Stimulated activated effector memory CD8-positive, alpha-beta T cell treated with anti-CD3 and anti-CD28 coated beads, Interleukin-12 subunit alpha, Interleukin-12 subunit beta, amount 100 ng/mL, for 72 hours (primary cell): ENCODE measurements at regions not wholly inside any gene's neighbourhood (a gene's known extent, or its start where the extent isn't known, plus 50 kb on each side); places are given as distances from the start of the nearest gene placed in this dataset.
A peak's percentile ranks its signal among the peaks of the same experiment; 100 is the strongest.

Source experiments
- ATAC-seq: fragments of 150-1000 bp; cut with Tn5 transposase; 2 replicates; pipeline ENCODE4 v1.10.0; 2021
- DNase-seq, 2 donors: peaks; one replicate each; pipeline ENCODE4 v3.0.0; 2021 to 2022; ENCODE audit warnings: low spot score in 2 of 2
- H3K27ac Mint-ChIP-seq: one replicate; pipeline ENCODE4 v1.8.0; 2022; ENCODE audit warnings: mild to moderate bottlenecking, mixed read lengths
- H3K36me3 Mint-ChIP-seq: one replicate; pipeline ENCODE4 v1.8.0; 2022; ENCODE audit warnings: mild to moderate bottlenecking, mixed read lengths
- H3K4me1 Mint-ChIP-seq: one replicate; pipeline ENCODE4 v1.8.0; 2022; ENCODE audit warnings: mixed read lengths
- H3K4me3 Mint-ChIP-seq: one replicate; pipeline ENCODE4 v1.8.0; 2022; ENCODE audit warnings: mild to moderate bottlenecking, mixed read lengths
- H3K9me3 Mint-ChIP-seq: one replicate; pipeline ENCODE4 v1.8.0; 2022; ENCODE audit warnings: mixed read lengths

- ATAC-seq (no peak), DNase-seq (no peak)
- H3K27ac Mint-ChIP-seq: no peak overlapping the region
- H3K4me1 Mint-ChIP-seq: no peaks in the 10 kb centered on the region
- no peaks in the 10 kb centered on the region for H3K36me3 Mint-ChIP-seq
- no peak overlapping the region for H3K4me3 Mint-ChIP-seq
- H3K9me3 Mint-ChIP-seq: peaks cover 16% of the 10 kb centered on the region
These were observed 199.2 kb downstream of the BMP2 start for GRCh38 chr20:6966721-6967120.

DNA sequence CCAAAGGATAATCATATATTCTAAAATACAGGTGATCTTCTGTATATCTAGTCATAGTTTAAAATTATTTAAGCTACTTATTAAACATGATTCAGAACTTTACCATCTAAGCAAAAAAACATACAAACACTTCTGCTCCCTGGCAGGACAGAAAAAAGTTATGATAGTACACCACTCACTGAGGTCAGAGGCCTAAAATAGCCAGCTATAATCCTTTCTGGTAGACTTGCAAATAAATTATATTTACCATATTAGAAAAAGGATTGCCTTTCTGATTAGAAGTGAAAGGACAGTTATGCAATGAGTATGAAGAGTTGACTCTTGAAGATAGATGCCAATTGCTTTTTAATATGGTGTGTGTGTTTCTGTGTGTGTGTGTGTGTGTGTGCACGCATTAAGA lies 207.4 kb downstream of the BMP2 start:
- DNase-seq: no peak
- Mint-ChIP-seq H3K36me3 (no peaks in the 10 kb centered on the region), H3K4me3 (no peak overlapping the region), H3K4me1 (no peaks in the 10 kb centered on the region), H3K27ac (no peak overlapping the region), H3K9me3 (peaks cover 4% of the 10 kb centered on the region)
- ATAC-seq: no peak

- H3K4me3 Mint-ChIP-seq: no peak overlapping the region
- no peak overlapping the region for H3K27ac Mint-ChIP-seq
- no peak for ATAC-seq
These were observed 207.8 kb downstream of the BMP2 start for GRCh38 chr20:6975311-6975710.

DNA sequence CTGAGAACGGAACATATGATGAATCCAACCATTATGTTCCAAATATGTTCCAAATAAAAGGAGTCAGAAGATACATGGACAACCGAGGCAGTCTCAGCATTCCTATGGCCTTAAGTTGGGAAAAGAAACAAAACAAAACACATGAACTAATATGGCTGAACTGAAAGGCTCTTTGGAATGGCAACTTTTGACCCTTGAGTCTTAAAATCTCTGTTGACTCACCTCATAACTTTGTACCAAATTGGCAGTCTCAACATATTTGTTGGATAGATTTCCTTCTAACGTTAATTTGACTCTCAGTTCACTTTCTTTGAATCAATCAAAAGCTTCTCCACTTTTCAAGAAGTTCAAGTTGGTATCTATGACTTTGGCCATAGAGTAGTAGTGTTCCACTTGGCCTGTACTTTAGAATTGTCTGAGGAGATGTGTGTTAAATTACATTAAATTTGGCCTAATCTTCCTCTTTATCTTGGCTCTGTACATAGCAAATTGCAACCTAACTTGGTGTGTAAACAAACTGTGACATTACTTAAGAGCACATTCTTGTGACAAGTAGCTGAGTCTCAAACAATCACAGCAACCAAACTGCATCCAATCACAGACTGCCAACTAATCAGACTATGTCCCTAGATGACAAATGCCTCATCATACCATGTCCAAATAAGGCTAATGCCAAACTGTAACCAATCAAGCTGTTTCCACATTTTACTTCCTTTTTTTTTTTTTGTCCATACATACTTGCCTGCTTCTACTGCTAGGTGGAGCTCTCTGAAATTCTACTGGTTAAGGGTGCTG lies 208.8 kb downstream of the BMP2 start:
- Mint-ChIP-seq H3K9me3 (peaks cover 2% of the 10 kb centered on the region), H3K36me3 (no peaks in the 10 kb centered on the region), H3K27ac (no peak overlapping the region), H3K4me1 (no peaks in the 10 kb centered on the region), H3K4me3 (no peak overlapping the region)
- DNase-seq (no peak), ATAC-seq (no peak)

More at GRCh38 chr20:6975311-6975710, 207.8 kb downstream of the BMP2 start:
- H3K36me3 Mint-ChIP-seq: no peaks in the 10 kb centered on the region
- DNase-seq: no peak
- peaks cover 5% of the 10 kb centered on the region for H3K9me3 Mint-ChIP-seq
- H3K4me1 Mint-ChIP-seq: no peaks in the 10 kb centered on the region

- DNase-seq (no peak), ATAC-seq (no peak)
- Mint-ChIP-seq H3K4me1 (no peaks in the 10 kb centered on the region), H3K27ac (no peak overlapping the region), H3K36me3 (no peaks in the 10 kb centered on the region), H3K9me3 (peaks cover 5% of the 10 kb centered on the region), H3K4me3 (no peak overlapping the region)
These were observed 212.1 kb downstream of the BMP2 start for GRCh38 chr20:6979621-6980020.

DNA sequence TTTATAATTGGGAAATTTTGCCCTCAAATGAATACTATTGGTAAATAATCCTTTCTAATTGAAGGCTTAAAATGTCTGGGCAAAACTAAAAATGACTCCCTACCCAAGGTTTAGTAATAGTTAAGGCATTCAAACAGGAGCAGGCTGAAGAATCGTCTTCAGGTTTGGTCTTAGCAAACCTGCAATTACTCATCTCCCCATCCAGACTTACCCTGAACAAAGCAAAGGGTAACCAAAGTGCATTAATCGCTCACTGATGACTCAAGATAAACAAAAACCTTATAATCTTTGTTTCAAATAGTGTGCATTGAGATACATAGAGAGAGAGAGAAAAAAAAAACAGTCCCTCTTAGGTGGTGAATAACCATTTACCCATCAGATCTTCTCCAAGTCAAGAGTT lies 225.5 kb downstream of the BMP2 start:
- Mint-ChIP-seq H3K9me3 (peaks cover 31% of the 10 kb centered on the region), H3K4me1 (no peaks in the 10 kb centered on the region), H3K27ac (no peak overlapping the region), H3K4me3 (no peak overlapping the region), H3K36me3 (no peaks in the 10 kb centered on the region)
- DNase-seq (no peak), ATAC-seq (no peak)

GRCh38 chr20:6993511-6993910 lies 226.0 kb downstream of the BMP2 start:
- H3K4me3 Mint-ChIP-seq: no peak overlapping the region
- H3K36me3 Mint-ChIP-seq: no peaks in the 10 kb centered on the region
- H3K9me3 Mint-ChIP-seq: peaks cover 30% of the 10 kb centered on the region
- ATAC-seq: no peak
- no peak overlapping the region for H3K27ac Mint-ChIP-seq
- DNase-seq: no peak
- H3K4me1 Mint-ChIP-seq: no peaks in the 10 kb centered on the region

GRCh38 chr20:6994452-6994851 lies 227.0 kb downstream of the BMP2 start:
- no peak overlapping the region for H3K27ac Mint-ChIP-seq
- no peak for DNase-seq

DNA sequence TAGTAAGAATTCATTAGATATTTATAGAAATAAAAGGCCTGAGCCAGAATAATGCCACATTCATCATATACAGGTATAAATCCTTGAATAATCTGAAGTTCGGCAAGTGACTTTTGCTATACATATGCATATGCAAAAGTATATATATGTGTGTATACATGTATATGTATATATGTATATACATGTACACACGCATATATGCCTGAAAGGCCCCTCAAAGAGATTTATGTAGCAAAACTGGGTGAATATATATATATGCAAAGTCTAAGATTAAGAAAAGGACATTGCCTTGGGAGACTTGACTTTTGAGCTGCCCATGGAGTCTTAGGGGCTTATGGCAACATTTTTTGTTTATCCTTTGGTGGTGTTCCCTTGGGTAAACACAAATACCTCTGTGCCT lies 231.4 kb downstream of the BMP2 start:
- no peaks in the 10 kb centered on the region for H3K4me1 Mint-ChIP-seq
- H3K27ac Mint-ChIP-seq: no peak overlapping the region
- peaks cover 16% of the 10 kb centered on the region for H3K9me3 Mint-ChIP-seq
- H3K4me3 Mint-ChIP-seq: no peak overlapping the region
- no peaks in the 10 kb centered on the region for H3K36me3 Mint-ChIP-seq
- no peak for ATAC-seq
- DNase-seq: no peak

More at GRCh38 chr20:6994452-6994851, 227.0 kb downstream of the BMP2 start:
- ATAC-seq: no peak
- Mint-ChIP-seq H3K4me3 (no peak overlapping the region), H3K36me3 (no peaks in the 10 kb centered on the region), H3K9me3 (peaks cover 29% of the 10 kb centered on the region), H3K4me1 (no peaks in the 10 kb centered on the region)

DNA sequence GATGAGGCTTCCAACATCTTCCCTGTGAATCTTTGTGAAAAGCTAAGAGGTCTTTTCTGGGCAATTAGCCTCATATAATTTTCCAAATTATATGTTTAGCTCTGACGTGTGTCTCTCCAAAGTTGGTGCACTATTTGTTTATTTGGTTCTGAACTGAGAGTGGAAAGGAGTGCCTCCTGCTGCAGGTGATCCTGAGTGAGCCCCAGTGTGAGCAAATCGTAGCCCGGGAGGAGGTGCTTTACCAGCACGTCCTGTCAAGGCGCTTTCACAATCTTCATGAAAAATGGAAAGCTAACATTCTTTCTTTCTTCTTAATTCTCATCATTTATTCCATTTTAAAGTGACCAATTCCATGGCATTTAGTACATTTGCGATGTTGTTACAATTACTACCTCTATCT lies 231.9 kb downstream of the BMP2 start:
- H3K4me3 Mint-ChIP-seq: no peak overlapping the region
- H3K27ac Mint-ChIP-seq: no peak overlapping the region
- H3K9me3 Mint-ChIP-seq: peaks cover 13% of the 10 kb centered on the region
- no peaks in the 10 kb centered on the region for H3K36me3 Mint-ChIP-seq
- DNase-seq: no peak
- ATAC-seq: no peak
- no peaks in the 10 kb centered on the region for H3K4me1 Mint-ChIP-seq

GRCh38 chr20:7003598-7003997 lies 236.1 kb downstream of the BMP2 start:
- peaks cover 11% of the 10 kb centered on the region for H3K9me3 Mint-ChIP-seq
- ATAC-seq (peak; percentile 32), DNase-seq (no peak)
- no peak overlapping the region for H3K27ac Mint-ChIP-seq
- H3K4me3 Mint-ChIP-seq: no peak overlapping the region
- no peaks in the 10 kb centered on the region for H3K36me3 Mint-ChIP-seq
- H3K4me1 Mint-ChIP-seq: no peaks in the 10 kb centered on the region

GRCh38 chr20:7004801-7005200 lies 237.3 kb downstream of the BMP2 start:
- Mint-ChIP-seq H3K4me3 (no peak overlapping the region), H3K27ac (no peak overlapping the region), H3K4me1 (no peaks in the 10 kb centered on the region), H3K9me3 (peaks cover 14% of the 10 kb centered on the region), H3K36me3 (no peaks in the 10 kb centered on the region)
- ATAC-seq (no peak), DNase-seq (no peak)

GRCh38 chr20:7010527-7010926 lies 243.0 kb downstream of the BMP2 start:
- peaks cover 24% of the 10 kb centered on the region for H3K9me3 Mint-ChIP-seq
- H3K36me3 Mint-ChIP-seq: no peaks in the 10 kb centered on the region
- DNase-seq (no peak), ATAC-seq (no peak)
- H3K4me1 Mint-ChIP-seq: no peaks in the 10 kb centered on the region
- no peak overlapping the region for H3K27ac Mint-ChIP-seq
- H3K4me3 Mint-ChIP-seq: no peak overlapping the region

DNA sequence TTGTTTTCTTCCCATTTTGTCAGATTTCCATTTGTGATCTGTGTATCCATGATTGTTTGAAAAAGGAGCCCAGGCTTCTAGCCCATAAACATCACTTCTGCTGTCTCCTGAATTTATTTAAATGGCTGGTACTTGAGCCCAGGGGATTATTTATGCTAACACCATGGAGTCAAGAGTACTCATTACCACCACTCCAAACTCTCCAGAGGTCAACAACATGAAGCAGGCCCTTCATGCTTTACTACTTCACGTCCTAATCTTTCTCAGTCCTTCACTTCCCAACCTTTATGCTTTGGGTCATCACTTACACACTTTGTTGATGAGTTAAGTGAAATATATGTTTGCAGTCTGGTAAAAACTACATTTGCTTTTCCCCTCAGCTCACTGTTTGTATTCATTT lies 247.8 kb downstream of the BMP2 start:
- Mint-ChIP-seq H3K27ac (no peak overlapping the region), H3K9me3 (peaks cover 9% of the 10 kb centered on the region), H3K36me3 (no peaks in the 10 kb centered on the region), H3K4me1 (no peaks in the 10 kb centered on the region), H3K4me3 (no peak overlapping the region)
- ATAC-seq (no peak), DNase-seq (no peak)

DNA sequence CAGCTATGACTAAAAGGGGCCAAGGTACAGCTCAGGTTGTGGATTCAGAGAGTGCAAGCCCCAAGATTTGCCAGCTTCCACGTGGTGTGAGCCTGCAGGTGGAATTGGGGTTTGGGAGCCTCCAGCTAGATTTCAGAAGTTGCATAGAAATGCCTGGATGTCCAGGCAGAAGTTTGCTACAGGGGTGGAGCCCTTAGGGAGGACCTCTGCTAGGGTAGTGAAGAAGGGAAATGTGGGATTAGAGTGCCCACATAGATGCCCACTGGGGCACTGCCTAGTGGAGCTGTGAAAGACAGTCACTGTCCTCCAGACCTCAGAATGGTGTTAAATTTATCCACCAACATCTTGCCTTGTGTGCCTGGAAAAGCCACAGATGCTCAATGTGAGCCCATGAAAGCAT lies 255.1 kb downstream of the BMP2 start:
- Mint-ChIP-seq H3K36me3 (no peaks in the 10 kb centered on the region), H3K4me3 (no peak overlapping the region), H3K4me1 (no peaks in the 10 kb centered on the region), H3K27ac (no peak overlapping the region), H3K9me3 (peaks cover 12% of the 10 kb centered on the region)
- DNase-seq (no peak), ATAC-seq (no peak)

- Mint-ChIP-seq H3K27ac (no peak overlapping the region), H3K36me3 (no peaks in the 10 kb centered on the region), H3K4me3 (no peak overlapping the region), H3K9me3 (peaks cover 15% of the 10 kb centered on the region), H3K4me1 (no peaks in the 10 kb centered on the region)
- DNase-seq: no peak
- no peak for ATAC-seq
These were observed 258.1 kb downstream of the BMP2 start for GRCh38 chr20:7025635-7026034.
